HG03025 (cell line): ENCODE measurements at regions not wholly inside any gene's neighbourhood (a gene's known extent, or its start where the extent isn't known, plus 50 kb on each side); places are given as distances from the start of the nearest gene placed in this dataset.

Experiments used
- ATAC-seq: cut with Tn5 transposase; IDR thresholded peaks from one replicate; pipeline ENCODE4 v1.9.1; 2021; ENCODE audit warnings: mild to moderate bottlenecking, moderate library complexity; ENCODE audit not compliant: unreplicated experiment, low FRiP score

DNA sequence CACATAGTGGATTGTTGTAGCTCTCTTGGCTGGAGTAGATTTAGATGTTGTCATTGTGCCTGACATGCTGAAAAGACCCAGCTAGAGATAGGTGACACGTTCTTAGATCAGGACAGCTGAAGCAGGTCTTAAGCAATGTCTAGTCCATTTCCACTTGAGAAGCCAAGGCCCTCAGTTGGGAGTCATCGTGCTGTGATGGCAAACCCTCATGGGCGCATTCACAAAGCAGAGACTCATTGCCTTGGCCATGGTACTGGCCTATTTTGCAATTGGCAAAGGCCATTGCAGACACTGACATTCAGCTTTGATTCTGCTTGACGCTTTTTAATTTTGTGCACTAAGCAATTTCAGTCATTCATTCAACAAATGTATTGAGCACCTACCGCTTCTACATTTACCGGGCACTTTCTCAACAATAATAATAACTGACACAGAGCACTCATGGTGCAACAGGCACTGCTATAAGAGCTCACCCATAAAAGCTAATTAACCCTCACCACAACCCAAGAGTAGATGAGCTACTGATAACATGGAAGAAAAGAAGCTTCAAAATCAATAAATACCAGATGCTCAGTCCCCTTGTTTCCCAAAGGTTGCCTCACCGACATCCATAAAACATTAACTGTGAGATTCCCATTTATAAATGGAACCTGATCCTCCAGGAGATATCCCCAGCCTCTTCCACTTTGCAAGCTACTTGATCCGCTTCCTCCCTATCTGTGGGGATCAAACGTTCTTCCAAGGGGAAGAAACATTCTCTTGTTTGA is 200.1 kb downstream of the TLE3 start:
- ATAC-seq: no peak

DNA sequence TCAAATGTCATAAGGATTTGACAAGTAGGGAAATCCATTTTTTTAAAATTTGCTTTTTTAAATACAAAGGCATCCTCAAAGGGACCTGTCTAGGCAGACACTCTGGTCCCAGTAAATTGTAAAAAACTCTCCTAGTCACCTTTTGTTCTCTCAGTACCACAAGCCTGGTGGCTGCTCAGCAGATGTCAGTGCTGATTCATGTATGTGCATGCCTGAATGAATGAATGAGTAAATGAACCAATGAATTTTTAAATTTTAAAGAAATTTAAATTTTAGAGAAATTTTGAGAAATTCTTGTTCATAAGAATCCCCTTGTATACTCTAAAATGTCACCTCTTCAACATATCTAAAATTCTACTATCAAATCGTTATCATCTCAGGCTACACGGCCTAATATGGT is 199.5 kb downstream of the TLE3 start:
- ATAC-seq: no peak

DNA sequence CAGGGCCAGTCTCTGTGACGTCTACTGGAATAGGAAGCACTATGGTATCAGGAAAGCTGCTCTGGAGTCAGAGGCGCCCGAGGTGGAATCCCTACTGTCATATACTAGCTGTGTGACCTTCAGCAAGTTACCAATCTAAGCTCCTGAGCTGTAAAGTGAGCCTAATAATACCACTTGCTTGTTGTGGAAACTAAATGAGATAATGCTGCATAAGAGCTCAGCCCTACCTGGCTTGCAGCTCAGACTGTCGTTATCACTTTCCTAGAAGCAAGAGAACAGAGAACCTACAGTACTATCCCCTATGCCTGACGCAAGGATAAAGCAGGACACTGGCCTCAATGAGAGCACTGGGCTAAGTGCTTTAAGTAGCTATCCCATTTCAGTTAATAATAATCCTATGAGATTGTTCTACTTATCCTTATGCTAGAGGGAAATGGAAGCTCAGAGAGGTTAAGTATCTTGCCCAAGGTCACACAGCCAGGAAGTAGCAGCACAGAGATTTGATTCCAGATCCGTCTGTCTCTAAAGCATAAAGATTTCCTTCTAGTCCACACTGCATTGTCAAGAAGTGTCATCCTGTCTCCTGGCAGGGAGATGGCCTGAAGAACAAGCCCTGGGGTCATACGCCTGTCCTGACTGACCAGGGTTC is 195.2 kb downstream of the TLE3 start:
- ATAC-seq: no peak

- no peak for ATAC-seq
Observed at GRCh38 chr15:69903470-69904469, 193.9 kb downstream of the TLE3 start.

- ATAC-seq: no peak
Observed at GRCh38 chr15:69906256-69907185, 191.2 kb downstream of the TLE3 start.

DNA sequence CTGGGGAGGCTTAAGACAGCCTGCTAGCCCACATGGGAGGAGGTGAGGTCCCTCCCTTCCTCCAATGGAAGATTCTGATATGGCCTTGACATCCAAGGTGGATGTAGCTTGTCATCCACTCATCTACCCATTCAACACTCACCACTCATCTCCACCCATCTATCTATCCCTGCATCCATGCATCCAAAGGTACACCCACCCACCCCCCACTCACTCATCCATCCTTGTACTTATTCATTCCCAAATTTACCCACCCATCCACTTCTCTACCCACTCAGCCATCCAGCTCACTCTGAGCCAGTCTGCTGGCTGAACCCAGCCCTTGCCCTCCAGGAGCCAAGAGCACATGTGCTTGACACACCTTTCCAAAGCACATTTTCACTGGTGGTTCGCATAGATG is 189.7 kb downstream of the TLE3 start:
- ATAC-seq: no peak

GRCh38 chr15:69908590-69909420 is 188.9 kb downstream of the TLE3 start:
- no peak for ATAC-seq

- no peak for ATAC-seq
Observed at GRCh38 chr15:69909719-69910444, 187.8 kb downstream of the TLE3 start.

- ATAC-seq: no peak
Observed at GRCh38 chr15:69910514-69910913, 187.2 kb downstream of the TLE3 start.

GRCh38 chr15:69912116-69912515 is 185.6 kb downstream of the TLE3 start:
- ATAC-seq: no peak

DNA sequence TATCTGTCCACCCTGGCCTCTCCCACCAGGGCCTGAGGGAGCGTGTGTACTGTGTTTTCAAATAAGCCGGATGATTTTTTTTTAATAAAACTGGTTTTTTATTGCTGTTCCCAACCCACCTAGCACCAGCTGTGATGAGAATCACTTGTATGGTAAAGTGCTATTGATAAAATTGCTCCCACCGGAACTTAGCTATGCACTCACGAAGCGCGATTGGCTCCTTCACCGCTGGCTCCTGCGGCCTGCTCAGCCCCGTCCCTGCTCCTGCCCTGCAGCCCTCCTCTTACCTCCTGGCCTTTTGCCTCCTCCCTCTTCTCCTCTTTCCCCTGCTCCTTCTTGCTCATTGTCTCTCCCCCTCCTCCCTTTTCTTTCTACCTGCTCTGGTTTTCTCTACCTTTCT is 183.7 kb downstream of the TLE3 start:
- ATAC-seq: no peak

GRCh38 chr15:69914960-69915359 is 182.8 kb downstream of the TLE3 start:
- no peak for ATAC-seq

- no peak for ATAC-seq
Observed at GRCh38 chr15:69916169-69916785, 181.4 kb downstream of the TLE3 start.

DNA sequence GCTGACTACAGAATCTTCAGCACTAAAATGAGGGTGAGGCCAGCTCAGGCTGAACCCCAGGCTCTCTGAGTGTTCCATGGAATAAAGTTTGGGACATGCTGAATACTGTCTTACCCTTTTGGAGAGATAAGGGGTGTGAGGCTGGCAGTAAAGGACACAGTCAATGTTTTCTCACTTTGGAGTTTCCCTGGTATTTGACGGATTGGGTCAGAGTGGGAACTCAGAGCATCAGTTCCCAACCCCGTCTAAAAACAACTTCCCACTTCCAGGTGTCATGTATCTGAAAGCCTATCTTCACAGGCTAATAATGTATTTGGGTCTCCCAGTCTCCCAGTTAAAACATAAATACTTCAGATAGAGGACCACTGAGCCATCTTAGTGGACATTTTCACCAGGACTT is 180.7 kb downstream of the TLE3 start:
- ATAC-seq: no peak

DNA sequence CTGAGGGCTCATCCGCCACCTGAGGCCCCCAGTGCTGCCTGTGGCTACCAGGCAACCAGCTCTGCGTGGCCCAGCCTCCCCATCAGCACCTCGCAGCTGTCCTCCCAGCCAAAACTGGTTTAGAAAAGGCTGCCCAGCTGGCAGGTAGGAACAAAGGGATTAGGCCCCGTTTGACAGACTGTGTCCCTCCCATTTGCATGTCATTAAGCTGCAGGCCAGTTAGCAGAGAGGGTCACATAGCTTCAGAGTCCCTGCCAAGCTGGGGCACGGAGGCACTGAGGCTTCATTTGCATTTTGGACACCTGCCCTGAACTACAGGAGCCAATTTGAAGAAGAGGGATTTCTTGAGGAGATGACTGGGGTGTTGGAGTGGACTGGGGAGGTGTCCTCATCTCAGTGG is 177.9 kb downstream of the TLE3 start:
- ATAC-seq: no peak

DNA sequence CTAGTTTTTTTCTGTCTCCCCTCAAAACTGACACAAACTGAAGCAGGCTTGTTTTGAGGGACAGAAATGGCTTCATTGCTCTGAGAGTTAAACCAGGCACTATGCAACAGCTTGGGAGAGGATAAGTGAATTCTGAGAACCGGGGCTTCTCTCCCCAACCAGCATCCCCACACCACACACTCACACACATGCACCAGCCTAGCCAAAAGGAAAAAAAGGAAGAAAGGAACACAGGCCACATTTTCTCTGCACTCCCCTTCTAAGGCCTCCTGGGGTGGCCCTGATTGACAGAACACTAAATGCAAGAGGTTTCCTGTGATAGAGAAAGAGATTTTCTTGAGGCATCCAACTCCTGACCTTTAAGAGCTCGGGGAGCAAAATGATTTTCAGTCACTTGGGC is 177.5 kb downstream of the TLE3 start:
- no peak for ATAC-seq

DNA sequence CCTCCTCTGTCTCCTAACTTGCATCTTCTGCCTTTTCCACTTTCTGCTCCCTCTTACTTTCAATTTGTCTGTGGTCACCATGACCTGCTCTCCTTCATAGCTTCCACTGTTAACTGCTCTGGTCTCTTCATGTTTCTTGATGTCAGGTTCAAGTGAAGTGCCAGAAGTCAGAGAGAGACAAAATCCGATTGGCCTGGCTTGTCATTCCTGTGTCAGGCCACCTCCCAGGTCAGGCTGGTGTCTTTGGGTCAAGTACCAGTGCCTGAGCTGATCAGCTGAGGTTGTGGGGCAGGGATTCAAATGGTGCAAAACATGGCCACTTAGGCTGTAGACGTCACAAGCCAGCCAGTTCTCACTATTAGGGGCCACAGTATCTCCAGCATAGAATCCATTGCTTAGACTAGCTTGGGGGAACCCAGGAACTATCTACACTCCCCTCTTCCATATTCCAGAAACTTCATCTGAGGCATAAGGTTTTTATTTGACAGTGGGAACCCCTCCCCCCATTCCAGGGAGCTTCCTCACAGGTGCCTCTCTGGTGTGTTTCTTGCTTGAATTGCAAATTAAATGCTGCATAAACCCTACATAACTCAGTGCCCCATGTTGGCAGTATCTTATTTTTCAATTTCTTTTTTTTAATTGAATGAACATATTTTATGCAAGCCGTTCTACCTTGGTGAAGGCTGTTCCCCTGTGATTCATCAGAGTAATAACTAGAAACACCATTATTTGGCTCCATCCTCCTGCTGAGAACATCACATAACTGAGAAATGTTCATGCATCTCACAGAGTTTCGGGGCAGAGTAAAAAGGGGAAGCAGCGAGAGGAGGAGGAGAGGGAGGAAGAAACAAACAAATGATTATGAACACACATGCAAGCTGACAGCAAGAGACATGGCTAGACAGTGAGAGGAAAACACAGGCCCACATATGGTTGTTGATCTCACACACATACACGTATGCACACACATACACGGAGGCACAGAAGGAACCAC is 175.8 kb downstream of the TLE3 start:
- no peak for ATAC-seq
